ENCODE measurements at regions not wholly inside any gene's neighbourhood (a gene's known extent, or its start where the extent isn't known, plus 50 kb on each side); places are given as distances from the start of the nearest gene placed in this dataset.

DNA sequence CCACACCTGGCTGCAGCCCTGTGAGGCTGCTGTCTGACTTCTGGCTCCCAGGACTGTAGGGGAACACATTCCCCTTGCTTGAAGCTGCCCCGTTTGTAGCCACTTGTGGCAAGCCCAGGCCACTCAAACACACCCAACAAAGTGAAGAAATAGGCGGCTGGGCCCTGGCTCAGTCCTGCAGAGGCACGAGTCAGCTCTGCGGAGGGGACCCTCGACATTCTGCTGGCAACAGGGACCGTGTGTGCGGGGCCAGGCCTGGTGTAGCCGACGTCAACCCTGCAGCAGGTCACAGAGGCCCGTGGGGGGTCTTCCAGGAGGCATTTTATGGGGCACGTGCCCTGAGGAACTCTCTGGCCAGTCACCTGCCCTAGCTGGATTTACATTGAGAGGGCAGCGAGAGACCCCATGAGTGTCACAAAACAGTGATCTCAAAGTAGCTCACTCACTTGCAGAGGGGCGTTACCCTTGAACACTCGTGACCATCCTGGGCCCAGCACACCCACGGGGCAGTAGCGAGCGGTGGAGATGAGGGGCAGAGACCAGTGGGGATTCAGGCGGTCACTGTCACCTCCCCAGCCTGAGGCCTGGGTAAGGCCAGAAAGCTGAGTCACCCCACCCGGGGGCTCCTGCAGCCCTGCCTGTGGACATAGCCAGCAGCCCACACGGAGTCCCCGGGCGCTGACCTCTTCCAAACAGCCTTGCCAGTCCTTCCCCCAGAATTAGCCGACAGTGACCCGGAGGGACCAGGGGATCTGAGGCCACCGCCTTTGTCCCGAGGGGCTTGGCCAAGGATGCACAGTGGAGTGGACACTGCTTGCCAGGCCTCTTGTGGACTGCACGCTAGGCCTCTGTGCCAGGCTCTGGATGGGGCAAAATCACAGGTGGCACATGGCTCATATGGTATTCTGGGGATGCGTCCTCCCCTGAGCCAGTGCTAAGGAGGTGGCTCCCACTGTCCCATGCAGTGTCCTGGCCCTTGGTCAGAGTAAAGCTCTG is 139.5 kb downstream of the CTTN start:
- no peak for DNase-seq
- Histone ChIP-seq H3K4me1 (ENCODE audit: control insufficient read depth, insufficient read depth, low read length) (no peaks in the 10 kb centered on the region), H3K9me3 (replicated peaks; ENCODE audit: control insufficient read depth, low read depth, low read length) (no peaks in the 10 kb centered on the region), H3K27ac (ENCODE audit: low read length) (no peak overlapping the region), H3K36me3 (ENCODE audit: control insufficient read depth, insufficient read depth, low read length) (no peaks in the 10 kb centered on the region), H3K4me3 (ENCODE audit: low read length) (no peak overlapping the region), H3K27me3 (ENCODE audit: control insufficient read depth, insufficient read depth, low read length) (peaks cover 15% of the 10 kb centered on the region)
- 73% methylated on average over 26 of the region's 28 CpGs for WGBS (ENCODE audit: insufficient coverage)

DNA sequence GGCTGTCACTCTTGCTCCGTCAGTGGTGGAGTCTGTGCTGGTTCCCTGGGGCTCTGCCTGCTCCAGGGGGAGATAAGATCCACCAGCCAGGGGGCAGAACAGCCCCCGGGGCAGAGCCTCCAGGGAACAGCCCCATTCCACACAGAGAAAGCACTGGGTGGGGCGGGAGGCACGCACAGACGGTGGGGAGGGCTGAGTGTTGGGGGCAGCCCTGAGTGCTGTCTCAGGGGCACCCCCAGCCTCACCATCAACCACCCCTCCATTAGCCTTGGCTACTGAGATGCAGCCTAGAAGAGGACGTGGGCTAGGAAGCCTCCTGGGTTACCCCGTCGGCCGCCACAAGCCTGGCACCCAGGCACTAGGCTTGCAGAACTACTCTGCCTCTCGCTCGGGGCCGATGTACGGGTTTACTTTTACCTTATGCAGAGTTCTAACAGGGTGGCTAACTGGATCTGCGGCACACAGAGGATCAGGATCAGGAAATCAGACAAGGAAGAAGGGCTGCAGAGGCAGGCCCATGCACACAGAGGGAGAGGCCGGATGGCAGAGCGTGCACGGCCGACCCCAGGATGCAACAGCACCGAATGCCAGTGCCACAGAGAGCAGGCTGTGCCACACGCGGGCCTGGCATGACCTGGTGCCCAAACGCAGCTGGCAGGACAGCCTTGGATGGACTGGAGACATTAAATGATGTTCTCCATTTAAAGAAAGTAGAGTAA is 140.5 kb downstream of the CTTN start:
- Histone ChIP-seq H3K4me1 (ENCODE audit: control insufficient read depth, insufficient read depth, low read length) (no peaks in the 10 kb centered on the region), H3K4me3 (ENCODE audit: low read length) (no peak overlapping the region), H3K27me3 (ENCODE audit: control insufficient read depth, insufficient read depth, low read length) (peaks cover 15% of the 10 kb centered on the region), H3K9me3 (replicated peaks; ENCODE audit: control insufficient read depth, low read depth, low read length) (no peaks in the 10 kb centered on the region), H3K36me3 (ENCODE audit: control insufficient read depth, insufficient read depth, low read length) (no peaks in the 10 kb centered on the region), H3K27ac (ENCODE audit: low read length) (no peak overlapping the region)
- 89% methylated on average over 18 of the region's 22 CpGs for WGBS (ENCODE audit: insufficient coverage)
- no peak for DNase-seq

DNA sequence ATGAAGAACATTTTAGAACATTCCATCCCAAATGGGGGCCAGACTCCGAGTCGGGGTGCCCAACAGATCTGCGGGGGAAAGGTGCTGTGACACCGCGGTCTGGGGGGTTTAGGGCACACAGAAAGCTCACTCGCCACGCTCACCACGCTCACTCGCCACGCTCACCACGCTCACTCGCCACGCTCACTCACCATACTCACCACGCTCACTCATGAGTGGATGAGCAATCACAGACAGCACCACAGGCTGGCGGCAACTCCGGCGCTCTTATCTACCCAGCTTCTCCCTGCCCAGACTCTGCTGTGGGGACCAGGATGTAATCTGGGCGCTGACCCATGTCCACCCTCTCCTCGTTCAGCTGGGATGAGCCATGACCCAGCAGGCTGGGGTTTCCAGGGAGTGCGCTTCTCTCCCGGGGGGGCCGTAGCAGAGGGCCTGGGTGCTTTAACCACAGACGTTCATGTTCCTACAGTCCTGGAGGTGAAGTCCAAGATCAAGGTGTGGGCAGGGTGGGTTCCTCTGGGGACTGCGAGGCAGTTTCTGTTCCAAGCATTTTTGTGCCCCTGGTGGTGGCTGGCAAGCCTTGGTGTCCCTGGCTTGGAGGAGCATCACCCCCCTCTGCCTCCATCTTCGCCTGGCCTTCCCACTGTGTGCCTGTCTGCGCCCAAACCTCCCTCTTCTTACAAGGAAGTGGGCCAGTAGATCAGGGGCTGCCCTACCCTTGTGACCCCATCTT is 141.2 kb downstream of the CTTN start:
- Histone ChIP-seq H3K36me3 (ENCODE audit: control insufficient read depth, insufficient read depth, low read length) (no peaks in the 10 kb centered on the region), H3K4me1 (ENCODE audit: control insufficient read depth, insufficient read depth, low read length) (peaks cover 6% of the 10 kb centered on the region), H3K27me3 (ENCODE audit: control insufficient read depth, insufficient read depth, low read length) (peaks cover 13% of the 10 kb centered on the region), H3K27ac (ENCODE audit: low read length) (no peak overlapping the region), H3K4me3 (ENCODE audit: low read length) (no peak overlapping the region), H3K9me3 (replicated peaks; ENCODE audit: control insufficient read depth, low read depth, low read length) (no peaks in the 10 kb centered on the region)
- WGBS (ENCODE audit: insufficient coverage) = 90% methylated on average over 23 of the region's 26 CpGs
- no peak for DNase-seq

DNA sequence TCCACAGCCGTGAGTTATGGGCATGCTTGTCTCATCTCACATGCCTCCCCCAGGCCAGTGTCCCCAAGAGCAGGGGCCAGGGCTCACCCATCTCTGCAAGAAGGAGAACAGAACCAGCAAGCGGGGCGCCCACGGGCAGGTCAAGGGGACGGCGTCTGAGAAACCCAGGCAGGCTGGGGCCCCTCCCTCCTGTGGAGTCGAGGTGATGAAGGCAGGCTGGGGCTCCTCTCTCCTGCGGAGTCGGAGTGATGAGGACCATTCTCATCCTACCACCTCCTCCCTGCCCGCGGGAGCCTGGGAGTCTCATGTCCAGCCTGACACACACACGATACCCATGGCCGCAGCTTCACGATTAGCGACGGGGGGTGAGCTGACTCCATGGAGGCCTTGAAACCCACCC is 141.9 kb downstream of the CTTN start:
- DNase-seq = no peak
- Histone ChIP-seq H3K27ac (ENCODE audit: low read length) (no peak overlapping the region), H3K27me3 (ENCODE audit: control insufficient read depth, insufficient read depth, low read length) (peaks cover 10% of the 10 kb centered on the region), H3K4me1 (ENCODE audit: control insufficient read depth, insufficient read depth, low read length) (peaks cover 13% of the 10 kb centered on the region), H3K4me3 (ENCODE audit: low read length) (no peak overlapping the region), H3K9me3 (replicated peaks; ENCODE audit: control insufficient read depth, low read depth, low read length) (no peaks in the 10 kb centered on the region), H3K36me3 (ENCODE audit: control insufficient read depth, insufficient read depth, low read length) (no peaks in the 10 kb centered on the region)
- WGBS (ENCODE audit: insufficient coverage) = 66% methylated on average over 4 of the region's 16 CpGs

DNA sequence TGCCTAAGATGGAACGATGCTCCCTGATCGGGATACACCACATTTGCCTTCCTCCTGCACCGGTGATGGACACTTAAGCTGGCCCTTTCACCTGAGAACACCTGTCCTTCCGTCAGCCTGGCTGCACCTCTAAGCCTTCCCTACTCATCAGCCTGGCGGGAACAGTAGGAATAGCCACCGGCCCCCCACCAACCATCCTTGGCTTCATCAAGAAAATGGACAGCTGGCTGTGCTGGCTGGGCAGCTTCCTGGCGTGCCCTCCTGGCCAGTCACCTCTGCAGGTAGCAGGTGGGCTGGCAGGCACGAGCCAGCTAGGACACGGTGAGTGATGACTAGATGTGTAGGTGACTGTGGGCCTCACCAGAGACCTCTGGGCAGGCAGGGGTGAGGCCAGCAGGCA is 142.8 kb downstream of the CTTN start:
- WGBS (ENCODE audit: insufficient coverage) = 83% methylated on average over 7 of the region's 9 CpGs
- Histone ChIP-seq H3K4me1 (ENCODE audit: control insufficient read depth, insufficient read depth, low read length) (peaks cover 15% of the 10 kb centered on the region), H3K27me3 (ENCODE audit: control insufficient read depth, insufficient read depth, low read length) (peaks cover 10% of the 10 kb centered on the region), H3K4me3 (ENCODE audit: low read length) (no peak overlapping the region), H3K9me3 (replicated peaks; ENCODE audit: control insufficient read depth, low read depth, low read length) (no peaks in the 10 kb centered on the region), H3K27ac (ENCODE audit: low read length) (no peak overlapping the region), H3K36me3 (ENCODE audit: control insufficient read depth, insufficient read depth, low read length) (no peaks in the 10 kb centered on the region)
- DNase-seq = no peak

DNA sequence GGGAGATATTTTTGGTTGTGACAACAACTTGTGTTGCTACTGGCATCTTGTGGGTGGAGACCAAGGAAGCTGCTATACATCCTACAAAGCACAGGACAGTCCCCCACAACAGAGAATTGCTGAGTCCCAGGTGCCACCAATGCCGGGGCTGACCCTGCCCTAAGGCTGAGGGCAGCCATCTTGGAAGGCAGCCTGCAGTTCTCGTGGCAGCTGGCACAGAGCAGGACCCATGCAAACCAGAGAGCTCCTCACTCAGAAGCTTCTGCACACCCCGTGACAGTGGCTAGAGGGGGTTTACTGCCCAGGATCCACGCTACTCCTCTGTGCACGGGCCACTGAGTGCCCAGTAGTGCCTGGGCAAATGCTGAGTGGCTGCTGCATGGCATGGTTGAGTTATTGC is 143.4 kb downstream of the CTTN start:
- H3K27me3 ChIP-seq (ENCODE audit: control insufficient read depth, insufficient read depth, low read length) = peaks cover 10% of the 10 kb centered on the region
- no peaks in the 10 kb centered on the region for H3K9me3 ChIP-seq (replicated peaks; ENCODE audit: control insufficient read depth, low read depth, low read length)
- no peak overlapping the region for H3K27ac ChIP-seq (ENCODE audit: low read length)
- H3K4me3 ChIP-seq (ENCODE audit: low read length) = no peak overlapping the region
- 100% methylated on average over 2 of the region's 5 CpGs for WGBS (ENCODE audit: insufficient coverage)
- H3K36me3 ChIP-seq (ENCODE audit: control insufficient read depth, insufficient read depth, low read length) = no peaks in the 10 kb centered on the region
- peaks cover 15% of the 10 kb centered on the region for H3K4me1 ChIP-seq (ENCODE audit: control insufficient read depth, insufficient read depth, low read length)
- no peak for DNase-seq

DNA sequence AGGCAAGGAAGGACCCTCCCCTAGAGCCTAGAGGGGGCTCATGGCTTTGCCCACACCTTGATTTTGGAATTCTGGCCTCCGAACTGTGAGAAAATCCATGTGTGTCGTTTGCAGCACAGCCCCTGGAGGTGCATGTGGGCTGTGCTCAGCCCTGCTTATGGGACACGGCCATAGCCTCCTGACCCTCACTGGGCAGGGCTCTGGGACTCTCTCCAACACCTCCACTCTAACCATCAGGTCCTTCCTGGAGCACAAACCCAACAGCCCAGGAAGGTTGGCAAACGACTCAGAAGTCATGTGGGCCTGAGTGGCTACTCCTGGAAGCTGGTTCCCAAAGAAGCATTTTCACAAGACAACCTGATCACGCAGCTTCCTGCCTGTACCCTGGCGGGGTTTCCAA is 144.1 kb downstream of the CTTN start:
- peaks cover 8% of the 10 kb centered on the region for H3K27me3 ChIP-seq (ENCODE audit: control insufficient read depth, insufficient read depth, low read length)
- no peak overlapping the region for H3K27ac ChIP-seq (ENCODE audit: low read length)
- no peaks in the 10 kb centered on the region for H3K9me3 ChIP-seq (replicated peaks; ENCODE audit: control insufficient read depth, low read depth, low read length)
- H3K4me3 ChIP-seq (ENCODE audit: low read length) = no peak overlapping the region
- WGBS (ENCODE audit: insufficient coverage) = 68% methylated on average over 6 of the region's 6 CpGs
- no peak for DNase-seq
- H3K4me1 ChIP-seq (ENCODE audit: control insufficient read depth, insufficient read depth, low read length) = peaks cover 16% of the 10 kb centered on the region
- H3K36me3 ChIP-seq (ENCODE audit: control insufficient read depth, insufficient read depth, low read length) = no peaks in the 10 kb centered on the region

DNA sequence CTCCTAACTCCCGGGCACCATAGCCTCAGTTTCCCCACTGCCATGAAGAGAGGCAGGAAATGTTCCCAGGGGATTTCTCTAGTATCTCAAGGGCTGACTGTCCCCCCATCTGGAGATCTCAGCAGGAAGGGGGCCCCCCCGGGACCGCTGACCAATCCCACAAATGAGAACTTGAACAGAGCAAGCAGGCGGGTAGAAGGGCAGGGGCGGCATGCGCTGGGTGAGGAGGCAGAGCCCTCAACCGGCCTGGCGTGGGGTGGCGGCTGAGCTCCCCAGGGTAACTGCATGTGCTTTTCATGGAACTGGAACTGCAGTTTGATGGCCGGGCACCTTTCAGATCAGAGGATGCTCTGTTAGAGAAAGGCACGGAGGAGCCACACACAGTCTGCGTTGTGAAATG is 144.5 kb downstream of the CTTN start:
- H3K27me3 ChIP-seq (ENCODE audit: control insufficient read depth, insufficient read depth, low read length) = peaks cover 8% of the 10 kb centered on the region
- WGBS (ENCODE audit: insufficient coverage) = 92% methylated on average over 8 of the region's 12 CpGs

DNA sequence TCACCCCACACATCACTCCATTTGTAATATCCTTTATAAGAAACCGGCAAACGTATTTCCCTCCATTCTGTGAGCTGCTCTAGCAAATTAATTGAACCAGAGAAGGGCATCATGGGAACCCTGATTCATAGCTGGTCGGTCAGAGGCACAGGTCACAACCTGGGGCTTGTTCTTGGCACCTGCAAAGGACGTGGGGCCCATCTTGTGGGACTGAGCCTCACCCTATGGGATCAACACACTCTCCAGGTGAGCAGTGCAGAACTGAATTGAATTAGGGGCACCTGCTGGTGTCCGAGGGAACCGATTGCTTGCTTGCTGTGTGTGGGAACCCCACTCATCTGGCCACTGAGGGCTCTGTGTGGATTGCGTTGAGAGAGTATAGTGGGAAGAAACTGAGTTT is 145.3 kb downstream of the CTTN start:
- 45% methylated on average over 4 of the region's 7 CpGs for WGBS (ENCODE audit: insufficient coverage)
- Histone ChIP-seq H3K27me3 (ENCODE audit: control insufficient read depth, insufficient read depth, low read length) (peaks cover 10% of the 10 kb centered on the region), H3K4me3 (ENCODE audit: low read length) (no peak overlapping the region), H3K9me3 (replicated peaks; ENCODE audit: control insufficient read depth, low read depth, low read length) (no peaks in the 10 kb centered on the region), H3K27ac (ENCODE audit: low read length) (no peak overlapping the region), H3K4me1 (ENCODE audit: control insufficient read depth, insufficient read depth, low read length) (peaks cover 19% of the 10 kb centered on the region), H3K36me3 (ENCODE audit: control insufficient read depth, insufficient read depth, low read length) (no peaks in the 10 kb centered on the region)
- no peak for DNase-seq

More for the DNA sequence above, 144.5 kb downstream of the CTTN start:
- Histone ChIP-seq H3K36me3 (ENCODE audit: control insufficient read depth, insufficient read depth, low read length) (no peaks in the 10 kb centered on the region), H3K27ac (ENCODE audit: low read length) (no peak overlapping the region), H3K4me1 (ENCODE audit: control insufficient read depth, insufficient read depth, low read length) (peaks cover 19% of the 10 kb centered on the region), H3K9me3 (replicated peaks; ENCODE audit: control insufficient read depth, low read depth, low read length) (no peaks in the 10 kb centered on the region), H3K4me3 (ENCODE audit: low read length) (no peak overlapping the region)
- no peak for DNase-seq
